GM18907 (cell line): ENCODE measurements at regions not wholly inside any gene's neighbourhood (a gene's known extent, or its start where the extent isn't known, plus 50 kb on each side); places are given as distances from the start of the nearest gene placed in this dataset.
"Not testable (repeated sequence)": the region's sequence is repeated elsewhere in the genome, so short reads cannot be mapped to it uniquely, and the experiment has no call there.

Experiments used
- ATAC-seq: cut with Tn5 transposase; IDR thresholded peaks from one replicate; pipeline ENCODE4 v1.9.1; 2021; ENCODE audit warnings: mild to moderate bottlenecking, moderate library complexity; ENCODE audit not compliant: unreplicated experiment

GRCh38 chr7:112985377-112985987 is 101.1 kb downstream of the GPR85 start:
- ATAC-seq = no peak

GRCh38 chr7:112982441-112983063 is 104.1 kb downstream of the GPR85 start:
- ATAC-seq = peak; percentile 87

GRCh38 chr7:112981966-112982365 is 104.7 kb downstream of the GPR85 start:
- ATAC-seq = peak; percentile 28

- ATAC-seq = not testable (repeated sequence)
Observed at GRCh38 chr7:112979055-112979454, 107.6 kb downstream of the GPR85 start.

GRCh38 chr7:112977244-112977955 is 109.2 kb downstream of the GPR85 start:
- not testable (repeated sequence) for ATAC-seq

GRCh38 chr7:112970771-112971170 is 115.9 kb downstream of the GPR85 start:
- ATAC-seq = peak; percentile 85

GRCh38 chr7:112969946-112970345 is 116.7 kb downstream of the GPR85 start:
- no peak for ATAC-seq

GRCh38 chr7:112965506-112965905 is 121.1 kb downstream of the GPR85 start:
- no peak for ATAC-seq

GRCh38 chr7:112963634-112964033 is 123.0 kb downstream of the GPR85 start:
- ATAC-seq = no peak

- no peak for ATAC-seq
Observed at GRCh38 chr7:112962815-112963214, 123.8 kb downstream of the GPR85 start.

- ATAC-seq = no peak
Observed at GRCh38 chr7:112959276-112959675, 127.4 kb downstream of the GPR85 start.

GRCh38 chr7:112958775-112959174 is 127.9 kb downstream of the GPR85 start:
- no peak for ATAC-seq

GRCh38 chr7:112957901-112958300 is 128.7 kb downstream of the GPR85 start:
- ATAC-seq = no peak

GRCh38 chr7:112953031-112953430 is 133.6 kb downstream of the GPR85 start:
- ATAC-seq = not testable (repeated sequence)

GRCh38 chr7:112951070-112951469 is 135.6 kb downstream of the GPR85 start:
- no peak for ATAC-seq

GRCh38 chr7:112949682-112950081 is 136.9 kb downstream of the GPR85 start:
- ATAC-seq = not testable (repeated sequence)

- ATAC-seq = no peak
Observed at GRCh38 chr7:112946350-112946749, 140.3 kb downstream of the GPR85 start.

- no peak for ATAC-seq
Observed at GRCh38 chr7:112945046-112945445, 141.6 kb downstream of the GPR85 start.

- ATAC-seq = no peak
Observed at GRCh38 chr7:112942981-112943380, 143.6 kb downstream of the GPR85 start.

- ATAC-seq = not testable (repeated sequence)
Observed at GRCh38 chr7:112942125-112942524, 144.5 kb downstream of the GPR85 start.

GRCh38 chr7:112940314-112940732 is 146.3 kb downstream of the GPR85 start:
- ATAC-seq = peak; percentile 51
